ENCODE measurements at regions not wholly inside any gene's neighbourhood (a gene's known extent, or its start where the extent isn't known, plus 50 kb on each side); places are given as distances from the start of the nearest gene placed in this dataset.

- TF ChIP-seq, protein P1, sequence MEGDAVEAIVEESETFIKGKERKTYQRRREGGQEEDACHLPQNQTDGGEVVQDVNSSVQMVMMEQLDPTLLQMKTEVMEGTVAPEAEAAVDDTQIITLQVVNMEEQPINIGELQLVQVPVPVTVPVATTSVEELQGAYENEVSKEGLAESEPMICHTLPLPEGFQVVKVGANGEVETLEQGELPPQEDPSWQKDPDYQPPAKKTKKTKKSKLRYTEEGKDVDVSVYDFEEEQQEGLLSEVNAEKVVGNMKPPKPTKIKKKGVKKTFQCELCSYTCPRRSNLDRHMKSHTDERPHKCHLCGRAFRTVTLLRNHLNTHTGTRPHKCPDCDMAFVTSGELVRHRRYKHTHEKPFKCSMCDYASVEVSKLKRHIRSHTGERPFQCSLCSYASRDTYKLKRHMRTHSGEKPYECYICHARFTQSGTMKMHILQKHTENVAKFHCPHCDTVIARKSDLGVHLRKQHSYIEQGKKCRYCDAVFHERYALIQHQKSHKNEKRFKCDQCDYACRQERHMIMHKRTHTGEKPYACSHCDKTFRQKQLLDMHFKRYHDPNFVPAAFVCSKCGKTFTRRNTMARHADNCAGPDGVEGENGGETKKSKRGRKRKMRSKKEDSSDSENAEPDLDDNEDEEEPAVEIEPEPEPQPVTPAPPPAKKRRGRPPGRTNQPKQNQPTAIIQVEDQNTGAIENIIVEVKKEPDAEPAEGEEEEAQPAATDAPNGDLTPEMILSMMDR (IDR thresholded peaks at IDR 0.05; ENCODE audit: borderline replicate concordance, control extremely low read depth, extremely low read depth, insufficient read depth, missing control alignments): no peak
- DNase-seq (ENCODE audit: low spot score): no peak
- in situ Hi-C loops (cut with MboI; ENCODE audit: low sequenced_read_pairs, unreplicated experiment): no loop called here
Observed at GRCh38 chr11:135036488-135037297, 624.7 kb upstream of the B3GAT1 start.

- TF ChIP-seq, protein P1 (IDR thresholded peaks at IDR 0.05; ENCODE audit: borderline replicate concordance, control extremely low read depth, extremely low read depth, insufficient read depth, missing control alignments): no peak
- in situ Hi-C loops (cut with MboI; ENCODE audit: low sequenced_read_pairs, unreplicated experiment): no loop called here
- no peak for DNase-seq (ENCODE audit: low spot score)
Observed at GRCh38 chr11:135035282-135035681, 623.2 kb upstream of the B3GAT1 start.

- in situ Hi-C loops (cut with MboI; ENCODE audit: low sequenced_read_pairs, unreplicated experiment): no loop called here
- TF ChIP-seq, protein P1 (IDR thresholded peaks at IDR 0.05; ENCODE audit: borderline replicate concordance, control extremely low read depth, extremely low read depth, insufficient read depth, missing control alignments): no peak
- DNase-seq (ENCODE audit: low spot score): no peak
Observed at GRCh38 chr11:135033540-135033939, 621.5 kb upstream of the B3GAT1 start.

DNA sequence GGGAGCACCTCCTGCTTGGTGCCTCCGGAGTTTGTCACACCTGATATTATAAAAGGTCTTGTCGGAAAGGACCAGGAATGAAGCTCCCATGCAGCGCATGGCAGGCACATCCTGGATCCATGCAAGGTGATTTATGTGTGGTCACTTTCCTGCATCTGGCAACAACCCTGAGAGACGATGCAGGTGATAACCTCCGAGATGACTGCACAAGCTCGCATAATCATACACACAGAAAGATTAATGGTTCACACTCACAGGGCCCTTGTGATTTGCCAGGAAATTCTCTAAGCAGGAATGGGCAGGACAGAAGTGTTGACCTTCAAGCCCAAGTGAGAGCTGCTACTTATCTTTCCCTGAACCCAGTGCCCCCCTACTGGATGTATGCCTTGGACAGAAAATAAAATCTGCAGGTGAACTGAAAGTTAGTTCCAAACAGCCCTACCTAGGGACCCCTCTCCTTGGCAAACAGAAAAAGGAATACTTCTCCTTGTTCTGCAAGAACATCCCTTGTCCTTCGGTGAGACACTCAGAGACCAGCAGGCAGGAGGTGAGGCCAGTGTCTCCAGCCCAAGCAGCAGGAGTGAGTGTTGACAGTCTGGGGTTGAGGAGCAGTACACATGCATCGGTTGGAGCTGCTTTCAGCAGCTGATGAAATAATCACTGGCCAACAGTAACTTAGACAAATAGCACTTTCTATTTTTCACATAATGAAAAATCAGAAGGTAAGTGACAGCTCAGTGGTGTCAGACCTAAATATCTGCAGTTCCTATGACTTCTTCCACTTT is 619.4 kb upstream of the B3GAT1 start:
- TF ChIP-seq, protein P1 (IDR thresholded peaks at IDR 0.05; ENCODE audit: borderline replicate concordance, control extremely low read depth, extremely low read depth, insufficient read depth, missing control alignments): no peak
- no peak for DNase-seq (ENCODE audit: low spot score)
- in situ Hi-C loops (cut with MboI; ENCODE audit: low sequenced_read_pairs, unreplicated experiment): no loop called here

DNA sequence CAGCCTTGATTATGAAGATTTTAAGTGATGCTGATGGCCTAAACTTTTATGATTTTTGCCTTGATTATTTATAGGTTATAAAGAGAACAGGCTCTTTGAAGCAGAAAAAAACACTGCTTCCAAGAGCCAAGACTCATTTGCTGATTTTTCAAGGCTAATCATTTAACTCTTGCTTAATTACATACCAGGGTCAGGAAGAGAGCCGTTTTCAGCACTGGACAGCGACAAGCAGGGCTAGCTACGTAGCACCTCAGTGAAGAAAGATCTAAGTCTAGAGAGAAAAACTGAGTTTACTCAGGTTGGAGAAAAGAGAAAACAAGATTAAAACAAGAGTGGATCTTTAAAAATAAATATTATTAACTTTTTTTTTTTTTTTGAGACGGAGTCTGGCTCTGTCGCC is 615.4 kb upstream of the B3GAT1 start:
- peak; percentile 51 for DNase-seq (ENCODE audit: low spot score)
- in situ Hi-C loops (cut with MboI; ENCODE audit: low sequenced_read_pairs, unreplicated experiment): no loop called here
- TF ChIP-seq, protein P1 (IDR thresholded peaks at IDR 0.05; ENCODE audit: borderline replicate concordance, control extremely low read depth, extremely low read depth, insufficient read depth, missing control alignments): no peak

DNA sequence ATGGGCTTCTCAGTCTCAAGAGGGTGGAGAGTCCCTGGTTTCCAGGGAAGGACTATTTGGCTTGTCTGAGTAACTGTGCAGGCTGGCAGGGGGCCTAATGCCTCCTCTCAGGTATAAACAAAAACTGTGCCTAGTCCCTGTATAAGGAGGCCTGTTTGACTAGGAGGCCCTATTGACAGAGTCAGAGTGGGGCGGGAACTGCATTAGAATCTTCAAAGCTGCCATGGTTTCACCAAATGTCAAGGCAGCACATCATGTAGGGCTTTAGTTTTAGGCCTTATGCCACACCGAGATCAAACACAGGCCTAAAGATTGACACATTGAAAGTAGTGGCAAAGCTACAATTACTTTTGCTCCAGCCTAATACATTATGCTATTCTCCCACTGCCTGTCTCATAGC is 611.5 kb upstream of the B3GAT1 start:
- TF ChIP-seq, protein P1 (IDR thresholded peaks at IDR 0.05; ENCODE audit: borderline replicate concordance, control extremely low read depth, extremely low read depth, insufficient read depth, missing control alignments): no peak
- no peak for DNase-seq (ENCODE audit: low spot score)
- in situ Hi-C loops (cut with MboI; ENCODE audit: low sequenced_read_pairs, unreplicated experiment): no loop called here

Measured in GM13976 (cell line).